ENCODE measurements at regions not wholly inside any gene's neighbourhood (a gene's known extent, or its start where the extent isn't known, plus 50 kb on each side); places are given as distances from the start of the nearest gene placed in this dataset.

DNA sequence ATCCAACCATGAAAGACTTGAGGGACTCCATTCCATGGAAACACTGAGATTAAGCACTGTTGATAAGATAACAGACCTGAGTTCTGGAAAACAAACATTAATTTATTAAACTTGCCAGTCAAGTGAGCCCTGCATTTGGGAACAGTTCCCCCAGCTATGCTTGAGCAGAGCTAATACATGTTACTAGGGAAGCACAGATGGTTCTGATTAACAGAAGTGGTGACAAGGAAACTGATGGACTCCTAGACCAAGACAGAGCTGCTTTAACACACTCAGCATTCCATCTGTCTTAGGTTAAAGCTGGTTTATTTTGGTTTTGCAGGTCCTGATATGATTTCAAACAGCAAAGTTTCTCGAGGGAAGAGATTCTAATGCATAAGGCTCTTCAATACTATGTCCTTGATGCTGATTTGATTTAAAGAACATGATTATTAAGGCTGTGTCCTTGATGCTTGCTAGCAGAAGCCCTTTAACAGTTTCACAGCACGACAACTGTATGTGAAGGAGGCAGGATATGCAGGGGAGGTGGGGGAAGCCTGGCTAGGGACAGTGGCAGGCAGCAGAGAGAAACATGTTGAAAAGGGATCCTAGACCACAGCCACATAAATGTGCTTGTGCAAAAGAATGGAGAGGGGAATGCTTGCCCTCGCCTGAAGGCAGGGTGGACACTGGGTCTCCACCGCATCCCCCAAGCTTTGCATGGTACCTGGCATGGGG lies 66.2 kb downstream of the ACTBL2 start:
- in situ Hi-C loops (cut with HindIII; ENCODE audit: low sequenced_read_pairs) = no loop called here

DNA sequence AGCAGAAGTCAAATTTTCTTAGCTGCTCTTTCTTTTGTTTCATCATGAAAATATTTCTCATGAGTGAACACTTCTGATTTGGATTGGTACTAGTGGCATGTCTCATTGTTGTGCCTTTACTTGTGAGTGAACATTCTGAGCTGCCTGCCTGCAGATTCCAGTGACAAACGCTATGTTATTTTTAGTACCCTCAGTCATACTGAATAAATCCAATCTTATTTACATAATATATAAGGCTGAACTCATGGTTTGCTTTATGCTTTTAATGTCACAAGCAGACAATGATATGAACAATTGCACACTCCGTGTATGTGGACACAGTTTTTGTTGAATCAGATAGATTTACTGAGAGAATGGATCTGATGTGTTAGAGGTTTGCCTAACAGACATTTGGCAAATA lies 67.8 kb downstream of the ACTBL2 start:
- TF ChIP-seq, protein P1, sequence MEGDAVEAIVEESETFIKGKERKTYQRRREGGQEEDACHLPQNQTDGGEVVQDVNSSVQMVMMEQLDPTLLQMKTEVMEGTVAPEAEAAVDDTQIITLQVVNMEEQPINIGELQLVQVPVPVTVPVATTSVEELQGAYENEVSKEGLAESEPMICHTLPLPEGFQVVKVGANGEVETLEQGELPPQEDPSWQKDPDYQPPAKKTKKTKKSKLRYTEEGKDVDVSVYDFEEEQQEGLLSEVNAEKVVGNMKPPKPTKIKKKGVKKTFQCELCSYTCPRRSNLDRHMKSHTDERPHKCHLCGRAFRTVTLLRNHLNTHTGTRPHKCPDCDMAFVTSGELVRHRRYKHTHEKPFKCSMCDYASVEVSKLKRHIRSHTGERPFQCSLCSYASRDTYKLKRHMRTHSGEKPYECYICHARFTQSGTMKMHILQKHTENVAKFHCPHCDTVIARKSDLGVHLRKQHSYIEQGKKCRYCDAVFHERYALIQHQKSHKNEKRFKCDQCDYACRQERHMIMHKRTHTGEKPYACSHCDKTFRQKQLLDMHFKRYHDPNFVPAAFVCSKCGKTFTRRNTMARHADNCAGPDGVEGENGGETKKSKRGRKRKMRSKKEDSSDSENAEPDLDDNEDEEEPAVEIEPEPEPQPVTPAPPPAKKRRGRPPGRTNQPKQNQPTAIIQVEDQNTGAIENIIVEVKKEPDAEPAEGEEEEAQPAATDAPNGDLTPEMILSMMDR (IDR thresholded peaks at IDR 0.05; ENCODE audit: low read depth, low read length, missing control alignments) = no peak
- DNase-seq (ENCODE audit: low read depth) = no peak
- in situ Hi-C loops (cut with HindIII; ENCODE audit: low sequenced_read_pairs) = no loop called here

More for the DNA sequence above, 66.2 kb downstream of the ACTBL2 start:
- no peak overlapping the region for H3K4me3 ChIP-seq (ENCODE audit: low read depth, low read length)
- no peak for DNase-seq (ENCODE audit: low read depth)
- TF ChIP-seq, protein P1 (IDR thresholded peaks at IDR 0.05; ENCODE audit: low read depth, low read length, missing control alignments) = no peak

DNA sequence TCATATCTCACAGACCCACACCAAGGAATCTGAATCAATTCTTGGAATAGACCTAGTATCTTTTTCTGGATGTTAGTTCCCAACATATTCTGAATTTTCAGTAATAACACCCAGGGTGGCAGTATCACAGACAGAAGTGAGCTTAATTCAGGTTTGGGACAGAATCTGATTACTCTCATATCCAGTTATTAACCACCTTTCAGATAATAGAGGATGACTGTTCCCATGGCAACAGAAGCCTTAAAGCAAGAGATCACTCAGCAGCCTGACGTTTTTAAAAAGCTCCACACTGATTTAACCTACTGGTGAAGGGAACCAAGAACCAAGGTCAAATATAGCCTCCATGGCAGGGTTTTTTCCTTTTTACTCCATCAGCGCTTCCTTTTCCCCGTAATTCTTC lies 68.4 kb downstream of the ACTBL2 start:
- TF ChIP-seq, protein P1 (IDR thresholded peaks at IDR 0.05; ENCODE audit: low read depth, low read length, missing control alignments) = no peak
- in situ Hi-C loops (cut with HindIII; ENCODE audit: low sequenced_read_pairs) = no loop called here
- DNase-seq (ENCODE audit: low read depth) = no peak
- no peak overlapping the region for H3K4me3 ChIP-seq (ENCODE audit: low read depth, low read length)

More for the DNA sequence above, 67.8 kb downstream of the ACTBL2 start:
- no peak overlapping the region for H3K4me3 ChIP-seq (ENCODE audit: low read depth, low read length)

DNA sequence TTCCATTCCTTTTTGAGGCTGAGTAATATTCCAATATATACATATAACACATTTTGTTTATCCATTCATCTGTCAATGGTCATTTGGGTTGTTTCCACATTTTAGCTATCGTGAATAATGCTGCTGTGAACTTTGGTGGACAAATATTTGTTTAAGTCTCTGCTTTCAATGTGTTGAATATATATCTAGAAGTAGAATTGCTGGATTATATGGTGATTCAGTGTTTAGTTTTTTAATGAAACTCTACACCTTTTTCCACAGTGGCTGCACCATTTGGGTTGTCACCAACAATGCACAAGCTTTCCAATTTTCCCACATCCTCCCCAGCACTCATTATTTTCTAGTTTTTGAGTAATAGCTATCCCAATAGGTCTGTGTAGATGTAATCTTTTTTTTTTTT lies 69.5 kb downstream of the ACTBL2 start:
- in situ Hi-C loops (cut with HindIII; ENCODE audit: low sequenced_read_pairs) = no loop called here
- DNase-seq (ENCODE audit: low read depth) = no peak
- TF ChIP-seq, protein P1 (IDR thresholded peaks at IDR 0.05; ENCODE audit: low read depth, low read length, missing control alignments) = no peak
- H3K4me3 ChIP-seq (ENCODE audit: low read depth, low read length) = no peak overlapping the region

DNA sequence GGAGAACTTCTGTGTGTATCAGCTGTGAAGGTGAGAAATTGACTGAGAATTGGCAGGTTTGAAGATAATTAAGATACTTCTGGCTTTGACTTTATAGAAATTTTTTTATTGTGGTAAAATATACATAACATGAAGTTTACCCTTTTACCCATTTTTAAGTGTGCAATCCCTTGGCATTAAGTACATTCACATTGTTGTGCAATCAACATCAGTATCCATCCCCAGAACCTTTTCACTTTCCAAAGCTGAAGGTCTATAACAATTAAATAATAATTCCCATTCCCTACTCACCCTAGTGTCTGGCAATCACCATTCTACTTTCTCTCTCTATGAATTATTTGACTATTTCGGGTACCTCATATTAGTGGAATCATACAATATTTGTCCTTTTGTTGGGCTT lies 69.9 kb downstream of the ACTBL2 start:
- TF ChIP-seq, protein P1 (IDR thresholded peaks at IDR 0.05; ENCODE audit: low read depth, low read length, missing control alignments) = no peak
- DNase-seq (ENCODE audit: low read depth) = no peak
- no peak overlapping the region for H3K4me3 ChIP-seq (ENCODE audit: low read depth, low read length)
- in situ Hi-C loops (cut with HindIII; ENCODE audit: low sequenced_read_pairs) = no loop called here

DNA sequence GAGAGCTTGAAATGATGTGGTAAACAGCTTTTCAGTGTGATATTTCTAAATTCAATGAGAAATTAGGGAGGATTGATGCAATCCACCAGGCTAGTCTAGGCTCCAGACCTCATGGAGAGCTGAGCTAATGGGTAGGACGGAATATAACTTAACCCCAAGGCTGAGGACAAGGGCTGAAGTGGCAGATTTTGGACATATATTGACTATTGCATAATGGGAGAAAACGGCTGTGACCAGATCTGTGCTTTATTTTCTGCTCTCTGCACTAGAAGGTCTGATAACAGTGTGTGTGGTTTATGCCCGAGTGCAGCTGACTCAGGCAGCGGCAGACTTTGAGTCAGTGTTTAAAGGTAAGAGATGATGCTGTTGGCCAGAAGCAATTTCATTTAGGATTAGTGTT lies 70.6 kb downstream of the ACTBL2 start:
- DNase-seq (ENCODE audit: low read depth) = no peak
- TF ChIP-seq, protein P1 (IDR thresholded peaks at IDR 0.05; ENCODE audit: low read depth, low read length, missing control alignments) = no peak
- in situ Hi-C loops (cut with HindIII; ENCODE audit: low sequenced_read_pairs) = no loop called here
- no peak overlapping the region for H3K4me3 ChIP-seq (ENCODE audit: low read depth, low read length)
